GM06990 (cell line): ENCODE measurements at regions not wholly inside any gene's neighbourhood (a gene's known extent, or its start where the extent isn't known, plus 50 kb on each side); places are given as distances from the start of the nearest gene placed in this dataset.

Experiments
- DNase-seq: peaks from one replicate; pipeline ENCODE4 v3.0.0-alpha.2; 2011; ENCODE audit not compliant: insufficient read length; ENCODE audit errors: extremely low read depth
- H3K27me3 ChIP-seq: replicated peaks from 2 replicates; pipeline ENCODE4 v1.6.0; 2011; ENCODE audit warnings: low read length; ENCODE audit not compliant: control insufficient read depth, insufficient read depth
- H3K36me3 ChIP-seq: 2 replicates; pipeline ENCODE4 v1.5.1; 2011; ENCODE audit warnings: low read length; ENCODE audit not compliant: control insufficient read depth, insufficient read depth
- H3K4me3 ChIP-seq: replicated peaks from 2 replicates; pipeline ENCODE4 v1.5.1; 2011; ENCODE audit warnings: low read depth, mild to moderate bottlenecking, control low read depth, low read length
- TF ChIP-seq, protein P1 (sequence below): IDR thresholded peaks from 2 replicates; pipeline ENCODE4 v1.5.1; 2011; ENCODE audit warnings: low read length, control low read depth, mild to moderate bottlenecking, inconsistent platforms; ENCODE audit not compliant: insufficient read depth, poor library complexity, severe bottlenecking

DNA sequence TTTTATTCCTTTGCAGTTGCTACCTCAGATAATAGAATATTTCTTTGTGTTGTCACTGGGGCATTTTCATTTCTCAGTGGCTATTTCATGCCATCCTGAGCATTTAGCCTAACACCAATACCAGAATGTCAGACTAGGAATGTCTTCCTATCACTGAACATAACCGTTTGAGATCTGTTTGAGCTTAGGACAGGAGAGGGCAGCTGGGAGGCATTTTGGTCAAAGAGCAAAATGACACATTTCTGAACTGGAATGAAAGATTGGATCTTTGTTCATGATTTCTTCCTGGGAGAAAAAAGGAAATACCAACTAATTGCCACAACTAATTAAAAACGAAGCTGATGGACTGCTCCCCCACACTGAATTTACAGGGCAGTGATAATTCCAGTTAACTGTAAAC is 921.3 kb upstream of the NR2F2 start:
- TF ChIP-seq, protein P1, sequence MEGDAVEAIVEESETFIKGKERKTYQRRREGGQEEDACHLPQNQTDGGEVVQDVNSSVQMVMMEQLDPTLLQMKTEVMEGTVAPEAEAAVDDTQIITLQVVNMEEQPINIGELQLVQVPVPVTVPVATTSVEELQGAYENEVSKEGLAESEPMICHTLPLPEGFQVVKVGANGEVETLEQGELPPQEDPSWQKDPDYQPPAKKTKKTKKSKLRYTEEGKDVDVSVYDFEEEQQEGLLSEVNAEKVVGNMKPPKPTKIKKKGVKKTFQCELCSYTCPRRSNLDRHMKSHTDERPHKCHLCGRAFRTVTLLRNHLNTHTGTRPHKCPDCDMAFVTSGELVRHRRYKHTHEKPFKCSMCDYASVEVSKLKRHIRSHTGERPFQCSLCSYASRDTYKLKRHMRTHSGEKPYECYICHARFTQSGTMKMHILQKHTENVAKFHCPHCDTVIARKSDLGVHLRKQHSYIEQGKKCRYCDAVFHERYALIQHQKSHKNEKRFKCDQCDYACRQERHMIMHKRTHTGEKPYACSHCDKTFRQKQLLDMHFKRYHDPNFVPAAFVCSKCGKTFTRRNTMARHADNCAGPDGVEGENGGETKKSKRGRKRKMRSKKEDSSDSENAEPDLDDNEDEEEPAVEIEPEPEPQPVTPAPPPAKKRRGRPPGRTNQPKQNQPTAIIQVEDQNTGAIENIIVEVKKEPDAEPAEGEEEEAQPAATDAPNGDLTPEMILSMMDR: no peak
- DNase-seq: no peak

DNA sequence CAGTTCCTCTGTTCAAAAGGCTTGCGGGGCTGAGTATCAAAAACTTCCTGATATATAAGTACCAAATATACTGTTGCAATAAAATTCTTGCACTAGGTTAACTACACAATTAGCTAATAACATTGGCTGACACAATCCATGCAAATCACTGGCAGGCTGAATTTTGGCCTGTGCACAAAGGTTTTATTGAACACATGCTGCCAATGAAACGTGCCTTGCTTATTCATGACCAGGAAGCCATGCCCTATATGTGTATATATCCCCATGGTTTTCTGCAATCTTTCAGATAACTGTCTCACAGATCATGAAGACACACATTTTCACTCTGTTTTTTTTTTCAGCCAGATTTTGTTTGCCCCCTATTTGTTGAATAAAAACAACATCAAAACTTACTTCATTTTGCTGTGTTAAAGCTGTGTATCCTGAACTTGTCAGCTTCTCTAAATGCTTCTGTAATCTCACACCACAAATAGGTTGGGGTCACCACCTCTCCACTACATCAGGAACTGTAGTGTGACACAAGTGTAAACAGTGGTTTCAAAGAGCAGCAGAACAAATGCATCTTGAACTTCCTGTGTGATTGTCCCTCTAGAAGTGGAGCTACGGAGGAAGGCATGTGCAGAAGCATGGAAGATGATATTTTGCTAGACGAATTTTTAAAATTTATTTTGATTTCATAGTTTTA is 920.7 kb upstream of the NR2F2 start:
- no peak for DNase-seq
- Histone ChIP-seq H3K36me3 (no peaks in the 10 kb centered on the region), H3K4me3 (no peak overlapping the region), H3K27me3 (no peaks in the 10 kb centered on the region)
- TF ChIP-seq, protein P1: no peak

More for the DNA sequence above, 921.3 kb upstream of the NR2F2 start:
- Histone ChIP-seq H3K27me3 (no peaks in the 10 kb centered on the region), H3K4me3 (no peak overlapping the region), H3K36me3 (no peaks in the 10 kb centered on the region)

- TF ChIP-seq, protein P1: no peak
- Histone ChIP-seq H3K4me3 (no peak overlapping the region), H3K27me3 (no peaks in the 10 kb centered on the region), H3K36me3 (no peaks in the 10 kb centered on the region)
- DNase-seq: no peak
These were observed 919.7 kb upstream of the NR2F2 start for GRCh38 chr15:95410757-95411156.

GRCh38 chr15:95416576-95416975 is 913.9 kb upstream of the NR2F2 start:
- Histone ChIP-seq H3K27me3 (no peaks in the 10 kb centered on the region), H3K4me3 (no peak overlapping the region), H3K36me3 (no peaks in the 10 kb centered on the region)
- TF ChIP-seq, protein P1: no peak
- no peak for DNase-seq

DNA sequence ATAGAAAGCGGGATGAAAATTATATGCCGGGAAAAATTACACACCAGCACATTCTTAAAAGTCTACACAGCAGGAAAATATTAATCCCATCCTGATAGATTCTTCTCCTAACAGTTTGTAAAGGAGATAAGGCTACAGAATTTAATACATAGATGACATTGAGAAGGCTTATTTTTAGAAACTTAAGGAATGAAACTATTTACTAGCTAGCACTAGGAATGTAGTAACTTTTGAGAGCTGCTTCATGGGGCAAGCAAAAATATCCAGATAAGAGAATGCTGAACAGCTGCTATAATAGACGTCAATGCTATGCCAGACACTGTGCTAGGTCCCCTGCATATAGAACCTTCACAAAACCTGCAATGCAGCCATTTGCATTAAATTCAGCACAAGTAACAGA is 912.7 kb upstream of the NR2F2 start:
- no peak for DNase-seq
- Histone ChIP-seq H3K4me3 (no peak overlapping the region), H3K27me3 (no peaks in the 10 kb centered on the region), H3K36me3 (no peaks in the 10 kb centered on the region)
- TF ChIP-seq, protein P1: no peak

GRCh38 chr15:95422255-95422654 is 908.2 kb upstream of the NR2F2 start:
- DNase-seq: no peak
- H3K4me3 ChIP-seq: no peak overlapping the region
- H3K27me3 ChIP-seq: no peaks in the 10 kb centered on the region
- TF ChIP-seq, protein P1: no peak
- no peaks in the 10 kb centered on the region for H3K36me3 ChIP-seq
